CD4-positive, alpha-beta T cell treated with Interleukin-6 at 100 ng/mL for 8 hours (primary cell): ENCODE measurements at regions not wholly inside any gene's neighbourhood (a gene's known extent, or its start where the extent isn't known, plus 50 kb on each side); places are given as distances from the start of the nearest gene placed in this dataset.
A peak's percentile ranks its signal among the peaks of the same experiment; 100 is the strongest.

Experiments used
- DNase-seq: peaks from one replicate; pipeline ENCODE4 v3.0.0-alpha.2; 2020; ENCODE audit warnings: mixed read lengths, low spot score

DNA sequence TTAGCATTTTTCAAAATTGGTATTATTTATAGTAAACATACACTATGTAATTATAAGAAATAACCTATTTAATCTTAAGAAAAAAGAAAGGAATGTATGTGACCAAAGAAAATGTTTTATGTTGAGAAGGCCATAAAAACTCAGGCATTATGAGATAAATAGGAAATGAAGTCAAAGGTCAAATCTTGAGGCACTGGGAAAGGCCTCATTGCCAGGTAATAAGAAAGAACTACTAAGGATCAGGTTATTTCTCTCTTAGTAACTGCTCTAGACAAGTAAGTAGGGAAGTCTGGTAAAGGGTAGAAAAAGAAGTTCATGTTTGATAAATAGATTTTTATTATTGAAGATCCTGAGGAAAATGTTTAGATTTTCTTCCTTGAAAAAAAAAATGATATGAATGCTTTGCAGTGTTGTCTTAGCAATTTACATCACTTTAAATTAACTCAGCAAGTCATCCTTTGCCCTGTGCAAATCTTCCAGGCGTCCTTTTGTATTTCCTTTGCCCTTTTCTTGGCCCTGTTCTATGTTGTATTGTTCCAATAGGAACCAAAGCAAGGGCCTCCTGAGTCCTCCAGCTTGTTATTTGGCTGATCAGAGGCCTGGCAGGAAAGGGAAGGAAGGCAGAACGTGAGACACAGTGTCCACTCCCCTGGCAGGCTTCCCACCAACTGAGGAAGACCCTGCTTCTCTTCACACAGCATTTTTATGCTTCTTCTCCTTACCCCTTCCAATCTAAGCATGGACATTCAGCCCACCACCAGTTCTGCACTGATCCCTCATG lies 260.4 kb upstream of the MIR17HG start:
- no peak for DNase-seq

DNA sequence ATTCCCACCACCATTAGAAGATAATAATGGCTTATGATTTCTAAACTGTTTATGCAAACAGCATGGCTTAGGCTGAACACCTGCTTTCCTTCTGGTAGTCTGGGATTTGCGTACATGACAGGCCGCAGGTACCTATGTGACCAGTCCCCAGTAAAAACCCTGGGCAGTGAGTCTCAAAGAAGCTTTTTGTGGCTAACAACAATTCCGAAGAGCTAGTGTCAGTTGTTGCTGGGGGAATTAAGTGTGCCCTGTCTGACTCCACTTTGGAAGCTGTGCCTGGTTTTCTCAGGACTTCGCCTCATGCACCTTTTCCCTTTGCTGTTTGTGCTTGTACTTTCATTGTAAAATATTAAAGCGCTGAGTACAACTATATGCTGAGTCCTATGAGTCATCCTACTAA lies 250.2 kb upstream of the MIR17HG start:
- DNase-seq, result no peak

DNA sequence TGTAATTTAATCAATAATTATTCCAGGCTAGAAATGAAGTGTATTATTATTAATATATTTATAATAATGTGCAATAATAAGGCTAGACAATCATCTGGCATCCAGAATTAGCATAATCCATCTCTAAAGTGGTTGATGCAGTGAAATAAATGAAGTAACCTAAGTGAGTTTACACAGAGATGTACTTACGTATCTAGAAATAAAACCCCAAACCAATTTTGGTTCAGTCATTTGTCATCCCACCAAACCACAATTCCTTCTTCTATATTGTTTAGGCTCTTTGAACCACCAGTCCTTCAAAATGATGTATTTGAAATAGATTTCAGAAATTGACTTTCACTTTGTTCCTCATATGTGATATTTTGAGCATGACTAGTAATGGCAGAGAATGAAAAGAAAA lies 247.6 kb upstream of the MIR17HG start:
- no peak for DNase-seq

DNA sequence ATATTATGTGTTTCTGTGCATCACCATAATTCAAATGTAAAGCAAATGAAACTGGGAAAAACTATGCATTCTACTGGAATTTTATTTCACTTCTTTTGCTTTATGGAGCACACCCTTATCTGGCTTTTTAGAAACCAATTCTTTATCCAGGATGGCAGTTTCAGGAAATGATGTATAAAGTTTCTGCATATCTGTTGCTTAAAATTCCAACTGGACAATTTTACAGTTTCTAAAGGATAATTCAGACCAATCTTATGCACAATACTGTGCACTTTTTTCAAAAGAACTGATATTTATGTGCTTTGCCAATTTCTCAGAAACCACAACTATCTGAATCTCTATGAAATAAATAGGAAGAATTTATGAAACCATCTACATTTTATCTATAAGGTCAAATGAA lies 246.5 kb upstream of the MIR17HG start:
- DNase-seq, result no peak

DNA sequence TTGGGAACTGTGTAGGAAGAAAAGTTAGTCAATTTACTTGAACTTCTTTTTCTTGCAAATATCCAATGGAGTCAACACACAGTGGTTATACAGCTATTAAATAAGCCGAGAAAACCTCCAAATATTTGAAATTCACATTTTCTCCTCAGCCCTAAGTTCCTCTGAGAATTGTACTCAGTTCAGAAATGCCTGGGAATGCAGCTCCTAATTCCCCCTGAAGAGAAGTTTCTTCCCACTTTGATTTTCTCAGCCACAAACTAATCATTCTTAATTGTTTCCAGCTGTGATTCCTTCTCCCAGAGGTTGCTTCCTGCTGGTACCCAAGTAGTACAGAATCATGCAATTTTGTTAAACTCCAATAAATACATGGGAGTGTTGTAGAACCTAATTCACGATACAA lies 246.1 kb upstream of the MIR17HG start:
- no peak for DNase-seq

DNA sequence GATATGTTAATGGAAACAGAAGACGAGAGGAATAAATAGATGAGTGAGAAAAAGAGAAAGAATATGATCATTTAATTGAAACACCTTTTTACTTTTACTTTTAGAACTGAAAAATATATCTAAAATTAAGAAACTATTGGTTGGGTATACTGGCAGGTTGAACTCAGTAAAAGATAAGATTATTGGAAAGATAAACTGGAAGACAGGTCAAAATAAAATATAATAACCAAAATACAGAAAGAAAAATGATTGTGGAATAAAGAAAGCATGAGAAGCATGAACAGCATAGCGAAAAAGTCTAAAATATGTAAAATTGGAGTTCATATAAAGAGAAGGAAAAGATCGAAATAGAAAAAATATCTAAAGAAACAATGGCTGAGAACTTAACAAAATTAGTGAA lies 242.2 kb upstream of the MIR17HG start:
- no peak for DNase-seq

DNA sequence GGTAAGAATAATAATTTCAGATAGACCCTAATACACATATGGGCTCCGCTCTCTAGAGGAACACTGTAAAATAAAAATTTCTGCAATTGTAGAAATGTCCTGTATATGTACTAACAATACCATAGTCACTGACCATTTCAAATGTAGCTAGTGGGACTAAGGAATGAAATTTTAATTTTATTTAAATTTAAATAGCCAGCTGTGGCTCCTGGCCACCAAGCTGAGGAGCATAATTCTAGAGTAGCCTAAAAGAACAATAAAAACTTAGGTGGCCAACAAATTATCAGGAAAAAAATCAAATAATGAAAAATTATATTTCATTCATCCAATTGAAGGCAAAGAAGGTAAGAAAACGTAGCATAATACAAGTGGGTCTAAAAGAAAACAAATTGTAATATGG lies 240.9 kb upstream of the MIR17HG start:
- no peak for DNase-seq

DNA sequence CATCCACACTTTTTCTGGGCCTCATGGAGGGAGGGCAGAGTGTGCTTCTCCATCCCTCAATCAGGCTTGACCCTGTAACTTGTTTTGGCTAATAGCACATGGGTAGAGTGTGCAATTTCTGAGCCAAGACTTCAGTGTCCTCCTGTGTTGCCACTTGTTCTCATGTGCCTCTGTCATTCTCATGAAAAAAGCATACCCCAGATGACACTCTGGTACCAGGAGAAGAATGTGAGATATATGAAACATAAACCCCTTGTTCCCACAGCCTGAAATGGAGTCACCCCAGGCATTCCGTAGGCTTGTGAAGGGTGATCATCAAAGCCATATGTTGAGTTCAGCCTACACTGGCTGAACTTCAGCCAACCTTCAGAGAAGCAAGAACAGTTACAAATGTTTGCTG lies 239.2 kb upstream of the MIR17HG start:
- DNase-seq, result no peak

DNA sequence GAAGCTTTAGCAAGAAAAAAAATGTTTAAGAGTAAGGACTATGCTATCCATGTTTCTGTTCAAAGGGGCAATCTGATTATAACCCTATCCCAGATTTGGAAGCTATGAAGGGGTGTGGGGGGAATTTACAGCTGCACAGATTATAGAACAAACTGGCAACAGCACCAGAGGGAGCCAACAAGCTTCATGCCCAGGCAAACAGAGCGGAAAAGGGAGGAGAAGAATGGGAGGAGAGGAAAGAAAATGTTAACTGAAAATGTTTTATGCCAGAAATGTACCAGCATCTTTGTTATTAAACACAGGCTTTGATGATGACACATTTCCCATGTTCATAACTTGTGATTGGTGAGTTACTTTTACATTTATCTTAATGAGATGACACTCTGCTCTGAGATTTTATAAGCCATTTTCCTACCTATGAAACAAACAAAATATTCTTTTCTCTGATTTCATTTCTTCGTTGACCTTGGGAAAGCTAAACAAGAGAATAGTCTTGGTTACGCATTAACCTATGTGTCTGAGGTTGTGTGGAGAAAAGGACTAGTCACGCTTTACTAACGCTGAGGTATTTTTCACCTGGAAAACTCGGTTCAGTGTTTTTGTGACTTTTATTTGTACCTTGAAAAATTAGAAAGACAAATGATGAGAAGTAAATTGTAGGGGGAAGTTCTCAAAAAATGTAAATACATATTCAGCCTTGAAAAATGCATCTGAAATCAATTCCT lies 235.8 kb upstream of the MIR17HG start:
- DNase-seq, result no peak

DNA sequence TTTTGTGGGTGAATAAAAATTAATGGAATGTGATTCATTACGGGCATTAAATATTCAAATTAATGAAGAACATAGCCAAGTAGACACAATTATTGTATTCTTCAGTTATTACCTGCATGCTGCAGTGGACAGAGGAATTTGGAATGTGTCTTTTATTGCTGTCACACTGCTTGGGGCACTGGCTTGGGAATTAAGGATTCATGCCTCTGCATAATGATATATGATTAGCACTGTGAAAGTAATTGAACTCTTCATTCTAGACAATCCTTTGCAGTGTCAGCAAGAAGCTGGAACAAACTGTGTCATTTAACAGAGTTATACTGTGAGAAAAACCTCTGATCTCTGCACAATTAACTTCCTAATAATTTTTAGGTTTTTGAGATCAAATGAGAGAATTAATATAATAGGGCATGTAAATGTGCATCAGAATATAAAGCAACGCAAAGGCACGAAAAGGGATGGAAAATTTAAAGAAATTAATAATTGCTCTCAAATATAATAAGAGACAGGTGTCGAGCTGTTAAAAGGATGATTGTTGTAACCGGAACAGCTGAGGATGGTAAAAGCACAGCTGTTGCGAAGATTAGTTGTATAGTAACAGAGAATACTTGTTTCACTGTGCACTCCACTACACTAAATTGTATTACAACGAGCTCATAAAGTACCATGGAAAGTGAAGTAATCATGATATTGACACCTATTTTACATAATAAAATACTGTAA lies 235.1 kb upstream of the MIR17HG start:
- DNase-seq, result no peak

DNA sequence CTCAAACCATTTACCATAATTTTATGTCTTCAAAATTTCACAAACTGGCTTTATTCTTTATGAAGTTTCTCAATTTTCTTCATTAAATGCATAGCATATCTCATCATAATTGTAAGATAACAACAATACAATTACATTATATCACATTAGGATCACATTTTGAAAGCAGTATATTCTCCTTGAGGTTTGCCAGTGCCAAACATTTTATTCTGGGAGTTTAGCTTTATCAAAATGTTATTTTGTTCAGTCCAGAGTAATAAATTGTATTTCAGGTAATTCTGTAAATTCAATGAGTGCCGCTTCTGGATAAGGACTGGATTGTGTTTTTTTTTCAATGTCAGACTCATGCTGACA lies 234.6 kb upstream of the MIR17HG start:
- no peak for DNase-seq

DNA sequence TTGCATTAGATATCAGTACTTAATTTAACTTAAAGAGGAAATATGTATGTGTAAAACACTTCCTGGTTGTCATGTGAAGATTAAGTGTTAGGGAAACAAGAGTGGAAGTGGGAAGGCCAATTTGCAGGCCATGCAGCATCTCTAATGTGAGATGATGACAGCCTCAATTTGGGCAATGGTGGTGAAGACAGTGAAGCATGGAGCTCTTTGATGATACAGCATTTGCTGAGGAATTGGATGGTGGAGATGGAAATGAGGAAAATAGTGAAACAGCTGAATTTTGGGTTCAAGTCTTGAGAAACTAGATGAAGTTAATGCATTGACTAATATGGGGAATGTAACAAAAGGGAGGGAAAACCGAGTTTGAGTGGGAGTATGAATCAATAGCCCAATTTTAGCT lies 231.7 kb upstream of the MIR17HG start:
- DNase-seq, result no peak

DNA sequence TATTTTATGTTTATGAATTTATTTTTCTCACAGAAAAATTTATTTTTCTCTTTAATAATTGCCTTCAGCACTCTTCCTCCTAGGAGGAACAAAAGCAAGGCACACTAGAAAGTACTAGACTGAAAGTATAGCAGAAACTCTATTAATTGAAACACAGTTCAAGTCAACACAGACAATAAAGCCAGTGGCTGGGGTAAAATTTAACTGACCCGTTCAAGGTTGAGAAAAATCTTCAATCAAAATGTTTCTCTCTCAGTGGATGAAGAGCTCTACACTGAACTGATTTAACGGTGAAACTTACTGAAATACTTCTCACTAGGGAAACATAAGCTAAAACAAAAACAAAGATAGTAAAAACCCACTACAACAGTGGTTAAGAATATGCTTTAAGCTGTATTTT lies 230.1 kb upstream of the MIR17HG start:
- DNase-seq, result no peak

DNA sequence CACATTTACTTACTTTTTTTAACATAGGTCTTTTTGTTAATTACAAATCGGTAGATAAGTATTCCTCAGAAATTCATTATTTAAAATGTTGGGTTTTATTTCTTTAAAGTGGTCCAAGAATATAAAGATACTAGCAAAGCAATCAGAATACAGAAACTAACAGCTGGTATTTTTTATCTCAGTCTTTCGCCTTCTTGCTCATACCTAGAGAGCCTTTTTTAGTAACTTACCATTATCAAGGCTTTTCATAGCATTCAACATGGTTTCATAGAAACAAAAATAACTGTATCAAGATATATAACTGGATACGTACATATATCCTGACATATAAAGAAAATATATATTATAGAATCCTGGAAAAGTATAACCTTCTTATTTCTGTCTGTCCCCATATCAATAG lies 227.8 kb upstream of the MIR17HG start:
- DNase-seq, result no peak

DNA sequence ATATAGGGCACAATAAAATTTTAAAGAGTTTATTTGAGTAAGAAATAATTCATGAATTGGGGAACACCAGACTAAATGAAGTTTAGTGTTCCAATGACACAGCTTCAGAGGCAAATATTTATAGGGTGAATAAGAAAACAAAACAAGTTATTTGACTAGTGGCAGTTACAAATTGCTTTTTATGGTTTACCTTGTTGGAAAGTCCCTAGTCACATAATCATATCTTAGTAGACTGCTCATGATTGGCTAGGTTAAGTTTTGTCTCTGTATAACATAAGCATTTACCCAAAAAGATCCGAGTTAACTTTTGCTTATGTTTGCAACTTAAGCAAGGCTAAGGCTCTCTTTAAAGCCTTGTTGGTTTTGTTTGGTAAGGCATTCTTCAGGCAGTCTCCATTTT lies 224.7 kb upstream of the MIR17HG start:
- DNase-seq, result no peak

DNA sequence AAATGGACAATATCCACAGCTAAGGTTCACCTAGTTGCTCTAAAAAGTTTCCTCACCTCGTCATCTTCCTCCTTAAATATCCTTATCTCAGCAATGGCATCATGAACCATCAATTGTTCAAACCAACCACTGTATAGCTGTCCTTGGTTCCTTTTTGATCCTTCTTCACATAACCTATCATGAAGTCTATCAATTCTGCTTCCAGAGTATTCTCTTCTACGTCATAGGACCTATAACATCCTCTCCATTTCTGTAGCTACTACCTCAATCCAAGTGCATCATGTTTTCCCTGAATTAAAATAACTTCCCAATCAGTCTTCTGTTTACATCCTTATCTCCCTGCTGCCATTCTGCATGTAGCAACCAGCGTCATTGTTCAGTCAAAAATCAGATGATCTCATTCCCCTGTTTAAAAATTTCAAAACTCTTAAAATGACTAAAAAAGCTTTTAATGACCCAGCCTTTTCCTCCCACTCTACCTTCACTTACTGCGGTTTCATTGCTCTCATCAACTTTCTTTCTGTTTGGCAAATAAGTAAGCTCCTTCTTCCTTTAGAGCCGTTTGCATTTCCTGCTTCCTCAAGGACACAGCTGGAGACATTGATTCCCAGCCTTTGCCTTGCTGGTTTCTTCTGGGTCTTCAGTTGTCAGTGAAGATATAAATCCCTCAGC lies 223.9 kb upstream of the MIR17HG start:
- DNase-seq, result no peak

DNA sequence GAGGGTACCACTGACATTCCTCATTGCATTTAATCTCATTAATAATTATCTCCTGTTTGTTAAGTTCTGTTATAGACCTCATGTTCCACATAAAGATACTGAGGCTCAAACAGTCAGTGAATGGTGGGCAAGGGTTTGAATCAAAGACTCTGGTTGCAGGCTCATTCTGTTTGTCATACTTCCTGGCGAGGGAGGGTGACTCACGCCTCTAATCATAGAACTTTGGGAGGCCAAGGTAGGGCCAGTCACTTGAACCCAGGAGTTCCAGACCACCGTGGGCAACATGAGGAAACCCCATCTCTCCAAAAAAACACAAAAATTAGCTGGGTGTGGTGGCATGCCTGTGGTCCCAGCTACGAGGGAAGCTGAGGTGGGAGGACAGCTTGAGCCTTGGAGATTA lies 220.7 kb upstream of the MIR17HG start:
- no peak for DNase-seq

DNA sequence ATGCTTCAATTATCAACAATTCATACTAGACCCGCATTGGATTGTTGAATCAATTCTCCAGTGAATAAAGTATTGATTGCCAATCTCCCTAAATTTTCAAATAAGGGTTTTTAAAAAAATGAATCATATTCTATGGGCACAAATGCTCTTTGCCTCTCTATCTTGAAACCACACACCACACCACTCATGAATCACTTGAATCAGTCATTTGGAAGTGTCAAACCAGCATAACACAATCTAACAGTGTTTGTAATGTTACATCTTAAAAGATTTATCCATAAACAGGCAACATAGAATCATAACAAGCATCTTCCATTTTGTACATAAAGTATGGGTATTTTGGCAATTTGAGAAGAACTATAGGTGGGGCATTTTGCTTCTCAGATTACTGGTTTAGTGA lies 219.5 kb upstream of the MIR17HG start:
- no peak for DNase-seq

DNA sequence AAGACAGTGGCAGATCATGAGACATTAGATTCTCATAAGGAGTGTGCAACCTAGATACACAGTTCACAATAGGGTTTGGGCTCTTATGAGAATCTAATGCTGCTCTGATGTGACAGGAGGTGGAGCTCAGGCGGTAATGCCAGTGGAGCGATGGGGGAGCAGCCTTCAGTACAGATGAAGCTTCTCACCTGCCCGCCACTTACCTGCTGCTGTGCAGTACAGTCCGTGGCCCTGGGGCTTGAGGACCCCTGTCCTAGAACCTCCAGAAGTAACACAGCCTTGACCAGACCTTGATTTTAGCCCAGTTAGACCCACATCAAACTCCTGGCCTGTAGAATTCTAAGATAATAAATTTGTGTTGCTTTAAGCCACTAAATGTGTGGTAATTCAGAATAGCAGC lies 215.1 kb upstream of the MIR17HG start:
- DNase-seq, result no peak

DNA sequence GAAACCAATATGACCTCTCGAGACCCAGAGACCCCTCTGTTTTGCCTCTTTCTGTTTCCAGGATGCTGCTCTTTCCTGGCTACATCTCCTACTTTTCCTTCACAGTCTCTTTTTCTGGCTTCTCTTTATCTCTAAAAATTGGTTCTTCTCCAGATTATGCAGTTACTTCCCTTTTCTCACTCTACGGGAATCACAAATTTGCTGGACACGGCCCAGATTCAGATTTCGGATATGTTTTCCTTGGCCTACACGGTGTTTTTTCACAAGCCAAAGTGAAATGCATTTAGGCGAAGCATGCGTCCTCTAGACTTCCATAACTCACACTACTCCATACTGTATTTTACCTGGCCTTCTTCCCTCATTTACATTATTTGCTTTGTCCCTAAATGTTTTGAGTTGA lies 214.7 kb upstream of the MIR17HG start:
- DNase-seq, result no peak

DNA sequence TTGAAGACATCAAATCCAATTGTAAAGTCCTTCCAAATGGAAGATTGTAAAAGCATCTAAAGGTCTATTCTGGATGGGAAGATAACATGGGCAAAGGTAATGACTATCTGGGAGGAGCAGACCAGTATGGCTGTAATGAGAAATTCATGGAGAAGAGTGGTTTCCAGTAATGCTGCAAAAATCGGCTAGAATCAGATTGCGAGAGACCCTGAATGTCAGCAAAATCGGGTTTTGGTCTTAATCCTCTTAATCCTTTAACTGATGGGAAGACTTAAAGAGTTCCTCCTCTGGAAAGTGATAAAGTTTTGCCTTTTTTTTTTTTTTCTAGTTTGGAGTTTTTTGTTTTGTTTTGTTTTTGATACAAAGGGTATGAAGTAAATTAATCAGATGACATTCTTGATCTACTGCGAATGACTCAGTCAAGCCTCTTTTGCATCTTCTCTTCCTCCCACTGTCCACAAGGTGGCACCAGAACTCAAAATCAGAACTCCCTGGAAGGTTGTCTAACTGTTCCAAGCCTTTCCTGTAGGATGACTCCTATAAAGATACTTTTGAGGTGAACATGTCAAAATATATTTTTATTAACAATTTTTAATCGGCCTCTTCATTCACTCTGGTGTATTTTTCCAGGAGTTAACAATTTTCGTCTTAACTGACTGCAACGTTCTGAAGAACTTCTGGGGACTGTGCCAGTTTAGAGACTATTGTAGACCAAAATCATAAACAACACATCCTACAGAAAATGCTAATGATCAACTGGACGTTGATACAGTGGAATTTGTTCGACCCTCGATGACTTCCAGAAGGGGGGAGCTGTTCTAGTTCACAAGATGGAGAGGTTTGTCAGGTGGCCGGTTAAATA lies 213.3 kb upstream of the MIR17HG start:
- peak; percentile 4 for DNase-seq

DNA sequence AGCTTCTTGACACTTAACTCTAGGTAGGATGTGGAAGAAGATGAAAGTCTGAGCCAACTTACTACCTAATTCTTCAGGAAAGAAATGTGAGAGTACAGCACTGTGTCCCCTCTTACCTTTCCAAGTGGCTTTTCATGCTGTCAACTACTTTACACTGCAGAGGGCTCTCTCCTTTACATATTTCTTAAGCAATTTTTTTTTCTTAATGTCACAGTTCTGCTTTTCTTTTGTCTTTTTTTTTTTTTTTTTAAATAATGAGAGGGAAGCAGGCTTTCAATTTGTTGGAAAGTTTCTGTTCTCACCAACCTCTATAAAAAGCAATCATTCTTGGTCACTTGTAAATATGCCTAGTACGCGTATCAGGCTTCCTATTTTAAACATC lies 212.7 kb upstream of the MIR17HG start:
- DNase-seq, result no peak
